GM21367 (cell line): ENCODE measurements at regions not wholly inside any gene's neighbourhood (a gene's known extent, or its start where the extent isn't known, plus 50 kb on each side); places are given as distances from the start of the nearest gene placed in this dataset.
"Not testable (repeated sequence)": the region's sequence is repeated elsewhere in the genome, so short reads cannot be mapped to it uniquely, and the experiment has no call there.

Experiments used
- ATAC-seq: cut with Tn5 transposase; IDR thresholded peaks from one replicate; pipeline ENCODE4 v1.9.1; 2021; ENCODE audit not compliant: unreplicated experiment

GRCh38 chrX:8105531-8105930, 65.5 kb downstream of the VCX2 start:
- no peak for ATAC-seq

- ATAC-seq, result no peak
Measured at GRCh38 chrX:8103655-8104054, 67.4 kb downstream of the VCX2 start.

- ATAC-seq, result no peak
Measured at GRCh38 chrX:8091510-8091909, 79.6 kb downstream of the VCX2 start.

- ATAC-seq, result no peak
Measured at GRCh38 chrX:8090906-8091305, 80.2 kb downstream of the VCX2 start.

- no peak for ATAC-seq
Measured at GRCh38 chrX:8090482-8090881, 80.6 kb downstream of the VCX2 start.

GRCh38 chrX:8089141-8089540, 81.9 kb downstream of the VCX2 start:
- ATAC-seq, result no peak

- ATAC-seq, result no peak
Measured at GRCh38 chrX:8084006-8084405, 87.1 kb downstream of the VCX2 start.

GRCh38 chrX:8083286-8083685, 87.8 kb downstream of the VCX2 start:
- ATAC-seq, result no peak

GRCh38 chrX:8075636-8076035, 95.4 kb downstream of the VCX2 start:
- no peak for ATAC-seq

GRCh38 chrX:8067754-8068462, 103.2 kb downstream of the VCX2 start:
- ATAC-seq, result no peak

GRCh38 chrX:8052909-8053308, 118.2 kb downstream of the VCX2 start:
- ATAC-seq, result no peak

- ATAC-seq, result no peak
Measured at GRCh38 chrX:8049827-8050226, 121.2 kb downstream of the VCX2 start.

- ATAC-seq, result no peak
Measured at GRCh38 chrX:8048466-8048865, 121.3 kb upstream of the PNPLA4 start.

- ATAC-seq, result no peak
Measured at GRCh38 chrX:8044947-8045346, 117.7 kb upstream of the PNPLA4 start.

GRCh38 chrX:8043546-8043945, 116.3 kb upstream of the PNPLA4 start:
- ATAC-seq, result no peak

- no peak for ATAC-seq
Measured at GRCh38 chrX:8043121-8043520, 115.9 kb upstream of the PNPLA4 start.

- peak; percentile 62 for ATAC-seq
Measured at GRCh38 chrX:8042304-8042703, 115.1 kb upstream of the PNPLA4 start.

- not testable (repeated sequence) for ATAC-seq
Measured at GRCh38 chrX:8039711-8040110, 112.5 kb upstream of the PNPLA4 start.

- ATAC-seq, result no peak
Measured at GRCh38 chrX:8037593-8038348, 110.6 kb upstream of the PNPLA4 start.

GRCh38 chrX:8036914-8037313, 109.7 kb upstream of the PNPLA4 start:
- no peak for ATAC-seq

GRCh38 chrX:8034058-8034457, 106.8 kb upstream of the PNPLA4 start:
- ATAC-seq, result no peak

GRCh38 chrX:8033175-8033574, 106.0 kb upstream of the PNPLA4 start:
- ATAC-seq, result no peak

GRCh38 chrX:8030361-8030760, 103.1 kb upstream of the PNPLA4 start:
- ATAC-seq, result no peak
